ENCODE measurements at regions not wholly inside any gene's neighbourhood (a gene's known extent, or its start where the extent isn't known, plus 50 kb on each side); places are given as distances from the start of the nearest gene placed in this dataset.

DNA sequence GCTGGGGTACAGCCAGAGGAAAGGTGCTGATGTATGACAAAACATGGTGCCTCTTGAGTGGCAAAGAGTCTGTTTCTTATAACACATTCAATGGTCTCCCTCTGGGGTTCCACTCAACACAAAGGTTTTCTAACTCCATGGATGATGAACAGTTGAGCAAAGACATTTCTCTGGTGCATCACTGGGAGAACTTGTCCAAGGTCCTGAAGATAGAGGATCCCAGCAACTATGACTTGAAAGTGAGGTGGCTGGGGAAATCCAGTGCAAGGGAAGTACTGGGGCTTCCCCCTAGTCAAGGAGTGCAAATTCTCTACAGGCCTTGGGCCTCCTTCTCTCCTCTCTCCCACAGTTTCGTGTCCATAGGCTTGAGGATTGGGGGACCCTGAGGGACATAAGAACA lies 431.1 kb downstream of the WDR72 start:
- H3K4me3 ChIP-seq (ENCODE audit: low read depth, low read length): no peak overlapping the region
- TF ChIP-seq, protein P1, sequence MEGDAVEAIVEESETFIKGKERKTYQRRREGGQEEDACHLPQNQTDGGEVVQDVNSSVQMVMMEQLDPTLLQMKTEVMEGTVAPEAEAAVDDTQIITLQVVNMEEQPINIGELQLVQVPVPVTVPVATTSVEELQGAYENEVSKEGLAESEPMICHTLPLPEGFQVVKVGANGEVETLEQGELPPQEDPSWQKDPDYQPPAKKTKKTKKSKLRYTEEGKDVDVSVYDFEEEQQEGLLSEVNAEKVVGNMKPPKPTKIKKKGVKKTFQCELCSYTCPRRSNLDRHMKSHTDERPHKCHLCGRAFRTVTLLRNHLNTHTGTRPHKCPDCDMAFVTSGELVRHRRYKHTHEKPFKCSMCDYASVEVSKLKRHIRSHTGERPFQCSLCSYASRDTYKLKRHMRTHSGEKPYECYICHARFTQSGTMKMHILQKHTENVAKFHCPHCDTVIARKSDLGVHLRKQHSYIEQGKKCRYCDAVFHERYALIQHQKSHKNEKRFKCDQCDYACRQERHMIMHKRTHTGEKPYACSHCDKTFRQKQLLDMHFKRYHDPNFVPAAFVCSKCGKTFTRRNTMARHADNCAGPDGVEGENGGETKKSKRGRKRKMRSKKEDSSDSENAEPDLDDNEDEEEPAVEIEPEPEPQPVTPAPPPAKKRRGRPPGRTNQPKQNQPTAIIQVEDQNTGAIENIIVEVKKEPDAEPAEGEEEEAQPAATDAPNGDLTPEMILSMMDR (IDR thresholded peaks at IDR 0.05; ENCODE audit: low read depth, low read length): no peak

DNA sequence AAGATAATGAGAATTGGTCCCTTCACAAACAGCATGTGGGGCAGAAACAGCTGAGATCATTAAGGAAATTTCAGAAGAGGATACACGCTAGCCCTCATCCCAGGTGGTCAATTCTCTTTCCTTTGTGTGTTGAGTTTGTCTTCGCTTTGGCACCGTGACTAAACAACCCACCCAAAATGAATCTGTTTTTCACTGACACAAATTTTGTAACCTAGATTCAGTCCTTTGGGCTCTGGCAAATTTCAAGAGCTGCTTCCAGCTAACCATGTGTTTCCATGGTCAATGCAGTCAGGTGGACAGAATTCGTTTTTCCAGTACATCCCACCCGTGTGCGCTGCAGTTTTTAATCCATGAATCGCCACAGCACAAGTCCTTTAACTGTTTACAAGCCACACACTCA lies 435.4 kb downstream of the WDR72 start:
- H3K4me3 ChIP-seq (ENCODE audit: low read depth, low read length): no peak overlapping the region
- TF ChIP-seq, protein P1 (IDR thresholded peaks at IDR 0.05; ENCODE audit: low read depth, low read length): no peak

DNA sequence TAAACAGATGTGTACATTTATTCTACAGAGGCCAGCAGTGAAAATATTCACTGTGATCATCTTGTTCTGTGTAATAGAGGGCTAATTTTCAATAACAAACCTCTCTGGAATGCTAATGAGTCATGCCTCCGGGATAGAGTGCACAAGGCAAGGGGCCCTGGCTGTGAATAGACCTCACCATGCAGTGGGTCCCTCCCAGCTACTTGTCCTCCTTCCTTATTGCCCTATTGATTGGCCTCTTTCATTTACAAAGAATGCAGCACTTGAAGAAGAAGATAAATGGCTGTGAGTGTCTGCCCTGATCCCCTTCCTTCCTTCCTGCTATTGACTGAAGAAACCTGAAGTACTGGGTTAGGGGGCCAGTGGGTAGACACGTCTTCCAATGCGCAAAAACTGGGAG lies 436.3 kb downstream of the WDR72 start:
- H3K4me3 ChIP-seq (ENCODE audit: low read depth, low read length): no peak overlapping the region
- TF ChIP-seq, protein P1 (IDR thresholded peaks at IDR 0.05; ENCODE audit: low read depth, low read length): no peak

GRCh38 chr15:53320816-53321215 lies 438.6 kb downstream of the WDR72 start:
- TF ChIP-seq, protein P1 (IDR thresholded peaks at IDR 0.05; ENCODE audit: low read depth, low read length): no peak
- no peak overlapping the region for H3K4me3 ChIP-seq (ENCODE audit: low read depth, low read length)

- H3K4me3 ChIP-seq (ENCODE audit: low read depth, low read length): no peak overlapping the region
- TF ChIP-seq, protein P1 (IDR thresholded peaks at IDR 0.05; ENCODE audit: low read depth, low read length): no peak
Measured at GRCh38 chr15:53312707-53313106, 446.8 kb downstream of the WDR72 start.

GRCh38 chr15:53310709-53311108 lies 448.8 kb downstream of the WDR72 start:
- TF ChIP-seq, protein P1 (IDR thresholded peaks at IDR 0.05; ENCODE audit: low read depth, low read length): no peak
- H3K4me3 ChIP-seq (ENCODE audit: low read depth, low read length): no peak overlapping the region

DNA sequence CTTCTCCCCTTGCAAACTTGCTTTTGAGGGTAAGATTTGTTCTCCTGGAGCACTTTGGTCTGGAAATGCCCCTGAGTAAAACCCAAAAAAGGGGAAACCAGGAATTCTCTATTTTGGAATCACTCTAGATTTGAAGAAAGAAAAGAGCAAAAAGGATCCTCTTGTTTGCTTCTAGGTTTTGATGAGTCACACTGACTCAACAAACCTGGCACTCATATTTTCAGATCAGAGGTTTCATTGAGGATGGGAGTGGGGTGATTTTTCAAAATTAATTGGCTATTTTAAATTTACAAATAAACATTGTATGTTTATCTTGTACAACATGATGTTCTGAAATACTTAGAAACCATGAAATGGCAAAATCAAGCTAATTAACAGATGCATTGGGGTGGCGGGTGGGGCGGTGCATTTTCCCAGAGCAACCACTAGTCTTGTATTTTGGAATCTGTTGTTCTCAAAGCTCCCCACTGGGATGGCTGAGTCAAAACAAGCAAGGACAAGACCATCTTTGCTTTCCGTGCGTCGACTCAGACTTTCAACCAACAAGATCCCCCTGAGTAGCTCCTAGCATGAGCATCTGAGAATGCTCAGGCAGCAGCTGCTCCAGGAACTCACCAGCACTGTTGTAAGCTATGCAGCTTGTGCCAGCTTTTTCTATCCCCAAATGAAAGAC lies 451.4 kb downstream of the WDR72 start:
- no peak overlapping the region for H3K4me3 ChIP-seq (ENCODE audit: low read depth, low read length)
- TF ChIP-seq, protein P1 (IDR thresholded peaks at IDR 0.05; ENCODE audit: low read depth, low read length): no peak

Measured in WI38 (cell line).